GM19025 (cell line): ENCODE measurements at regions not wholly inside any gene's neighbourhood (a gene's known extent, or its start where the extent isn't known, plus 50 kb on each side); places are given as distances from the start of the nearest gene placed in this dataset.
"Not testable (repeated sequence)": the region's sequence is repeated elsewhere in the genome, so short reads cannot be mapped to it uniquely, and the experiment has no call there.

Experiments used
- ATAC-seq: cut with Tn5 transposase; IDR thresholded peaks from one replicate; pipeline ENCODE4 v1.9.1; 2021; ENCODE audit warnings: mild to moderate bottlenecking, low read depth, moderate library complexity; ENCODE audit not compliant: unreplicated experiment

- no peak for ATAC-seq
Observed at GRCh38 chr4:154977228-154977627, 196.2 kb downstream of the RBM46 start.

- ATAC-seq, result no peak
Observed at GRCh38 chr4:154982187-154983047, 201.3 kb downstream of the RBM46 start.

- no peak for ATAC-seq
Observed at GRCh38 chr4:154983714-154984113, 202.6 kb downstream of the RBM46 start.

GRCh38 chr4:154984148-154984547, 203.1 kb downstream of the RBM46 start:
- ATAC-seq, result peak; percentile 87

GRCh38 chr4:154984616-154985015, 203.5 kb downstream of the RBM46 start:
- no peak for ATAC-seq

- ATAC-seq, result no peak
Observed at GRCh38 chr4:154985673-154986072, 204.6 kb downstream of the RBM46 start.

- ATAC-seq, result no peak
Observed at GRCh38 chr4:154988511-154988910, 207.4 kb downstream of the RBM46 start.

GRCh38 chr4:154989511-154989910, 208.4 kb downstream of the RBM46 start:
- no peak for ATAC-seq

GRCh38 chr4:154997866-154998265, 210.6 kb upstream of the NPY2R start:
- ATAC-seq, result not testable (repeated sequence)

GRCh38 chr4:154998284-154998683, 210.2 kb upstream of the NPY2R start:
- ATAC-seq, result no peak

GRCh38 chr4:154998773-154999172, 209.7 kb upstream of the NPY2R start:
- ATAC-seq, result no peak

GRCh38 chr4:154999950-155000578, 208.4 kb upstream of the NPY2R start:
- ATAC-seq, result no peak

- ATAC-seq, result no peak
Observed at GRCh38 chr4:155001251-155001650, 207.2 kb upstream of the NPY2R start.

GRCh38 chr4:155005395-155006090, 202.9 kb upstream of the NPY2R start:
- no peak for ATAC-seq

- no peak for ATAC-seq
Observed at GRCh38 chr4:155007660-155008176, 200.7 kb upstream of the NPY2R start.

- no peak for ATAC-seq
Observed at GRCh38 chr4:155008389-155008788, 200.0 kb upstream of the NPY2R start.

GRCh38 chr4:155009288-155009687, 199.1 kb upstream of the NPY2R start:
- ATAC-seq, result no peak

GRCh38 chr4:155010376-155010775, 198.1 kb upstream of the NPY2R start:
- no peak for ATAC-seq

- no peak for ATAC-seq
Observed at GRCh38 chr4:155011163-155011780, 197.2 kb upstream of the NPY2R start.

- no peak for ATAC-seq
Observed at GRCh38 chr4:155012469-155012868, 196.0 kb upstream of the NPY2R start.

GRCh38 chr4:155017426-155017825, 191.0 kb upstream of the NPY2R start:
- no peak for ATAC-seq
